ENCODE measurements at regions not wholly inside any gene's neighbourhood (a gene's known extent, or its start where the extent isn't known, plus 50 kb on each side); places are given as distances from the start of the nearest gene placed in this dataset.

- Mint-ChIP-seq H3K36me3 (peaks cover 0 to 5% of the 10 kb centered on the region in 2 donors), H3K27ac (no peak overlapping the region), H3K9me3 (peaks cover 0 to 5% of the 10 kb centered on the region in 2 donors)
- ATAC-seq, result no peak
- no peak for DNase-seq (ENCODE audit: low spot score in 2 of 2)
Observed at GRCh38 chr2:134201533-134201932, 52.3 kb upstream of the MGAT5 start.

DNA sequence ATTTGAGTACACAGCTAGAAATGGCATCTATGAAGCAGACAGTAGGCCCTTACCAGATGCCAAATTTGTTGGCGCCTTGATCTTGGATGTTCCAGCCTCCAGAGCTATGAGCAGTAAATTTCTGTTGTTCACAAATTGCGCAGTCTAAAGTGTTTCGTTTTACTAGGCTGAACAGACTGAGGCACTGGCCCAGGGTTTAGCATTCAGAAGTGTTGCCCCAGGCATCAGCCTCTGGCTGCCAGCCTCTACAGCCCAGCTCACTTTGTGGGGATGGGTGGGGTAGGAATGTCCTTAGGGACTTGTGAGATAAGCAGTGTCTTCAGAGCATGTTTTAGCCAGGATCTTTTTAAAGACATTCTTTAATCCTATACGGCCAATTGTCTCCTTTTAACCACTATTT is 51.5 kb upstream of the MGAT5 start:
- no peaks in the 10 kb centered on the region for H3K9me3 Mint-ChIP-seq
- DNase-seq (ENCODE audit: low spot score in 2 of 2) (no peak), ATAC-seq (no peak)
- no peak overlapping the region for H3K27ac Mint-ChIP-seq
- peaks cover 0 to under 1% of the 10 kb centered on the region in 2 donors for H3K36me3 Mint-ChIP-seq

- Mint-ChIP-seq H3K36me3 (no peaks in the 10 kb centered on the region), H3K9me3 (no peaks in the 10 kb centered on the region), H3K27ac (no peak overlapping the region)
- ATAC-seq (no peak), DNase-seq (ENCODE audit: low spot score in 2 of 2) (no peak)
Observed at GRCh38 chr2:134203175-134203574, 50.7 kb upstream of the MGAT5 start.

Data from activated naive CD4-positive, alpha-beta T cell treated with anti-CD3 and anti-CD28 coated beads, Interleukin-2, amount 50 U/mL, for 72 hours (primary cell).